Sigmoid colon (tissue), 4 donors: ENCODE measurements at regions not wholly inside any gene's neighbourhood (a gene's known extent, or its start where the extent isn't known, plus 50 kb on each side); places are given as distances from the start of the nearest gene placed in this dataset.

Experiments used
- CTCF ChIP-seq, 4 experiments: fragments of 450-650 bp in 3 of 4; fragments of 200-600 bp in 1 of 4; IDR thresholded peaks; one replicate each; pipeline ENCODE4 v1.5.1; 2016 to 2019; ENCODE audit warnings: antibody characterized with exemption in 4 of 4, mild to moderate bottlenecking in 3 of 4, moderate library complexity in 2 of 4
- POLR2AphosphoS5 ChIP-seq, 4 donors: sonication (generic); formaldehyde crosslinking; IDR thresholded peaks; one replicate each; pipeline ENCODE4 v1.6.1; 2017; ENCODE audit warnings: antibody characterized with exemption in 4 of 4

GRCh38 chrX:42944381-42944998 lies 166.5 kb upstream of the PPP1R2C start:
- TF ChIP-seq CTCF (IDR thresholded peaks at IDR 0.05) (no peak), POLR2AphosphoS5 (IDR thresholded peaks at IDR 0.05) (no peak)
